DMS 273 treated with DMSO at 0.1 percent for 48 hours (cell line): ENCODE measurements at regions not wholly inside any gene's neighbourhood (a gene's known extent, or its start where the extent isn't known, plus 50 kb on each side); places are given as distances from the start of the nearest gene placed in this dataset.

Source experiments
- DNase-seq: peaks from one replicate; lab custom pipeline; 2025; lab: John Stamatoyannopoulos, UW

DNA sequence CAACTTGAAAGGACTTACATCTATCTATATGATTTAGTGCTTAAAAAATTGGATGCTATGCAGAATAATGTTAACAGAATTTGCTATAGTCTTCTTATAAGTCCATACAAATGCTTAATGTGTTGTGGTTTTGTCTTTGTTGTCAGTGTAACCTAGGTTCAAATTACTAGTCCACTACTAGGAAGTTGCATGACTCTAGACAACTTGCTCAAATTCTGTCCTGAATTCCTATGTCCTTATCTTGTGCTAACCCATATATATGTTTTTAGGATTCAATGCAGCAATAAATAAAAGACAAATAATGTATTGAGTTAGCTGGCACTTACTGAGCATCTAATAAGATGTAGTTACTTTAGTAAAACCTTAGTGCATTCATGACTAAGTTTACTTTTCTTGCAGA is 276.5 kb upstream of the KCNMB2 start:
- no peak for DNase-seq

DNA sequence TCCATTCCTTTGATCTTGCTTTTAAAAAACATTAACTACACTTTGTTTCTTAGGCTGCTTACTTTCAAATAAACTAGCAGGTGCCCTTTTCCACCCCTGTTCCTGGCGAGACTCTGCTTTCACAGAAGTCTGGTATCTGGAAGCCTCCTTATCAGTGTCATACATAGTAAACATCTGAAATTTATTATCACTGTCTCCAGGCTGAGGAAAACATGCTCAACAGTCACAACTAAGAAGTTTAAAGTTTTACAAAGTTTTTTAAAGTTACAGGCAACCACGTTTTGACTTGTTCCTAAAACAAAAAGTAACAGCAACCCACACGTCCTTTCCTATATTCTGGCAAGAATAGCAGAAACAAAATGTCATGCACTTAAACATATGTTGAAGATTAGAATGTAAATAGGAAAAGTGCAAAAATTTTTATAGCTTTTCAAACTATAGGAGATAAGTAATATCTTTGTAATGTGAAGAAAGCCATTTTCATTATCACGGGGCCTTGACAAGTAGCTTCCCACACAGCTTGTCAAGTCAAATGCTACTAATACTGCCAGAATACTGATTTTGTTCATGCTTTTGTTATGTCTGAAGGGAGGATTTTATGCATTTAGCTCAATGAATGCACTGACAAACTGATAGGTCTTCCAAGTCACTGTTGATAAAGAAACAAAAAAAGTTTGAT is 275.2 kb upstream of the KCNMB2 start:
- no peak for DNase-seq

DNA sequence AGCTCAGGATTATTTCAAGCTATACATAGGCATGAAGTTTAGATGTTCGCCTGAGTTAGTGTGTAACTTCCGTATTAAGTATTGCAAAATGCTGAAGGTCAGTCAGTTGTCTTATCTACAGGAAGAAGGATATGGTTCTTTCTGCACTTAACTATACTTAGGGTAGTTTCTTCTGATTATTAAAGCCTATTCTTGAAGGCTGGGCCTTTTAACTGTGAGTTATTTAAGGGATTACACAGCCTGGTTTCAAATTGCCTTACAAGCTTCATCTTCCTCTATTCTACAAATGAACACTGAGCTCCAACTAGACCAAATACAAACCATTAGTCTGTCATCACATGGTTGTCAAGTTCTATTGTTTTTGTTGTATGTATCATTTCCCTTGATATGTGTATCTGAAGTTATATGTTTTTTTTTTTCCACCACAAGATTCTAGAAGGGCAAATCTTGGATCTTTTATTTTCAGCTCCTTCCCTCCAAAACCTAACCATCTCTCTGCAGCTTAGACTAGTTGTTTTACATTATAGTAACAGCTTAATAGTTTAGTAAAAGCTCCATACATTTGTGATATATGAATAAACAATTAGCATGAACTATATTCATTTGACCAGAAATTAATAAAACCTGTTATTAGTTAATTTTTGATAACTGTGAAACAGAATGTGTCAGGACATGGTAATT is 272.9 kb upstream of the KCNMB2 start:
- no peak for DNase-seq

DNA sequence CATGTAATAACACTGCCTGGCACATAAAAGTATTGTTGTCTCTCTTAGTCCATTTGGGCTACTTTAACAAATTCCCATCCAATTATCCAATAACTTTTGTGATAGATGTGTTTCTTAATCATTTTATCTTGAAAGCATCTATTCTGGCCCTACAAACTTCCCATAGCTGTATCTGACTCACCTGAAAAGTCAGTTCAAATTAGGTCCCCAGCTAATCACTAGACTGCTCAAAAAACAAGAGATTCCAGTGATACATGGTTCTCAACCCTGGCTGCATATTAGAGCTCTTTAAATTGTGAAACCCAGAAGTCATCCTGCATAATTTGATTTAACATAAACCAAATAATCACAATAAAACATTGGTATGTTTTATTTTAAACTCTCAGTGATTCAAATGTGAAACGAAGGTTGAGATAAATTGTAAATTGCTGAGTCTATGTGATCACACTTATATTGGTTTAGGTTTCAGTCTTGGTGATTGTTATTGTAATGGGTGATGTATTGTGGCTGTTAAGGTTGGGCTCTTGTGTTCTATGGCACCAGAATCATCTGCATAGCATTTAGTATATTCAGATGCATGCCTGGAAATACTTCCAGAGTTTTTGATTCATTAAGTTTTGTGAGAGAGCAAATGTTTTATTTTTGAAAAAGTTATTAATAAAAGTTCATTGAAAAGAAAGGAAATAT is 268.9 kb upstream of the KCNMB2 start:
- DNase-seq: no peak

DNA sequence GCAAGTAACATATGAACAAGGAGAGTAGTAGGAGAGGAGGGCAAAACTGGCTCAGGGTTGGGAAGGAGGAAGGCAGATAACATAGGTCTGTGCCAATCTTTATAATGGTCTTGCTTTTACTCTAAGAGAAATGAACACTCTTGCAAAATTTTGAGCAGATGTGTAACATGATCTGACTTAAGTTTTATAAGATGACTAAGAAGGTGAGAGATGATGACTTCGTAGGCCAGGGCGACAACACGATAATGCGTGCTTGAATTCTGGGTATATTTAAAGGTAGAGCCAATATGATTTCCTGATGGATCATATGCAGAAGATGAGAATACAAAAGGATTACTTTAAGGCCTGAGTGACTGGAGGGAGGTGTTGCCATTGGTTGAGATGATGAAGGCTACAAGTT is 265.4 kb upstream of the KCNMB2 start:
- DNase-seq: no peak

DNA sequence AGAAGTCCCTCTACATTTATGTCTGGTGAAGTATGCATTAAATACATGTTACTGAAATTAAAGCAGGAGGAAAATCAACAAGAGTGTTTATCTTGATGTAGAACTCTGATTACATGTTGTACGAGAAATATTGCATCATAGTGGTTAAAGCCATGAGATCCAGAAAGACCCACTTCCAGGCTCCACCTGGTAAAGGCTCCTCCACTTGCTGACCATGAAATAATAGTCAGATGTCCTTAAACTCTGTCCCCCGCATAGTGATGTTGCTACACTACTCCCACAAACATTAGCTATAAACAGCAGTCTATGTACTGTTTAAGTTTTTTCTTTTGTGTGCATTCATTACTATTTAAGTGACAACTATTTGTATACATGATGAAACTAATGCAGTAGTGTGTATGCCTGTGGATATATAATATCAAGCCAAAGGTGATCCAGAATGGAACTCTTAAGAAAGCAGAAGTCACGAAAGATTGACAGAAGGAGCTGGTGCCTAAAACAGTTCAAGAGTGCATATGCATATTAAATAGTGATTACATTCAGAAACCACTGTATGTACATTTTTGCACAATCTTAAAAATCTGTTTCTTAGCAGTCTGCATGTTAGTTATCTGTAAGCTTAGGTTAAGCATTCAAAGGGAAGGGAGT is 264.4 kb upstream of the KCNMB2 start:
- DNase-seq: no peak

DNA sequence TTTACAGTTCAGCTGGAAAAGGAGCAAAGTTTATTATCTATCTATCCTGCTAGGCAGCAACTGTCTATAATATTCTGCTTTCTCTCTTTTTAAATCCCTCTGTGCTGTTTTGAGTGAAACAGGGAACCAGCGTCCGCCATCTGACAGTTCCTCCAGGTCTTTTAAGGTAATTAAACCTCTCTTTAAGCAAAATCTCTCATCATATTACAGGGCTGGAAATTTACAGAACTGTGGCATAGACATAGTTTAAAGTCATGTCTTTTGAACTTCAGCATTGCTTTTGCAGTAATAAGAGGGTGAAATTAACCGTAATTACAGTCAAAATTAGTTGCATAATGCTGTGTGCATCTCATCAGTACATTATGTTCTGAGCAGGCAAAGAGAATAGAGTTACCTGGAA is 263.4 kb upstream of the KCNMB2 start:
- no peak for DNase-seq

DNA sequence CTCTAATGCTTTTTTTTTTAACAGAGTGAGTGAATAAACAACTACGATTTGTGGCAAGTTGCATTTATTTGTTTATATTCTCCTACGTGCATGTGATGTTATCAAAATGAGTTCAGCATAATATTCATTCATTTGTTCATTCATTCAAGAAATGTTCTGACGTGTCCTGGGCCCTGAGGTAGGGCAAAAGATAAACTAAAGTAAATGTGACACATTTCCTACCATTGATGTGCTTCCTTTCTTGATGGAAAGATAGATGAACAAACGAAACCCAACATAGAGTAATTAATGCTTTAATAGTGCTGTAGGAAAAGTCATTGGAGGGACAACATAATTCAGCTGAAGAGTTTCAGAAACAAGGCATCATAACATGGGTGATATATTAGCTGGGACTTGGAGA is 261.5 kb upstream of the KCNMB2 start:
- no peak for DNase-seq

DNA sequence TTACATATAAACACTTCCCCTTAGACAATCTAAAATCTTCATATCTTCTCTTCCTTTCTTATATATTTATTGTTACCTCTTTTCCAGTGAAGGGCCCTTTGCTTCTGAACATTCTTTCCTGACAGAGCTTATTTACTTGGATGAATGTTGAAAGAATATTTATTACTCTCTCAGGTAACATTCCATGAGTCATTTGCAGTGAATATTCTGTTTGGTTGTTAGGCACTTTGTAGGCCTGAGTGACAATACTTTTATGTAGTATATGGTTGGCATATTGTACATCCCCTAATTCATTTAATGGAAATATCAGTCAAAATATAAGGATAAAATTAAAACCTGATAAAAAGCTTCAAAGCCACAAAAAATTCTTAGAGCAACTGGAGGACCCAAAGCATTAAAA is 260.9 kb upstream of the KCNMB2 start:
- DNase-seq: no peak

DNA sequence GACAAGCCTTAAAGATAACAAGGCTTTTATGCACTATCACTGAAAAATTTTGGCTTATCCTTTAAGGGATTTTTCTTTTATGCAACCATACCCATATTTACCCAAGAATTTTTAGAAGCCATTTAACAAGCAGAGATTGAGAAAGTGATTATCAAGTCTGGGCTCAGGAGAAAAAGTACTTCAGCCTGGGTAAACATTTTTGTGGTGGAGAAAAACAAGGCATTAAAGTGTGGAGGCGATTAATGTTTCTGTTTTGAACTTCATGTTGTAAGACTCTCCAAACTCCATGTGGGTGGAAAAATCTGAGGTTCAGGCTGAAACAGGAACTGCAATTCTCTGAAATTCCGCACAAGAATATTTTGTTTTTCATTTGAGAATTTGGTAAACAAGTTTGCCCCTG is 260.4 kb upstream of the KCNMB2 start:
- DNase-seq: no peak

DNA sequence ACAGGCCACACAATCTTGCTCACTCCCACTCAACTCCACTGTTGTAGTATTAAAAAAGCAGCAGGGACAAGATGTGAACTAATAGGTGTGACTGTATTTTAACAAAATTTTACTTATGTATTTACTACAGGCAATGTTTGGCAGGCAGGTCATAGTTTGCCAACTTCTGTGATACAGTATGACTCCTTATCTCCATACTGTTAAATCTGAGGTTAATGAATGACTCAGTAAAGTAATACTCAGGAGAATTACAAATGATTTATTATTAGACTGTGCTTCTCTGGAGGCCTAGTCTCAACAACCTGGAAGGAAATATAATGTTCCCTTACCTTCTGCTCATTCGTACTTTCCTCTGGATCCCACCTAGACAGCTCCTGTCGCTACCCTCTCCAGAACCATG is 258.6 kb upstream of the KCNMB2 start:
- no peak for DNase-seq

DNA sequence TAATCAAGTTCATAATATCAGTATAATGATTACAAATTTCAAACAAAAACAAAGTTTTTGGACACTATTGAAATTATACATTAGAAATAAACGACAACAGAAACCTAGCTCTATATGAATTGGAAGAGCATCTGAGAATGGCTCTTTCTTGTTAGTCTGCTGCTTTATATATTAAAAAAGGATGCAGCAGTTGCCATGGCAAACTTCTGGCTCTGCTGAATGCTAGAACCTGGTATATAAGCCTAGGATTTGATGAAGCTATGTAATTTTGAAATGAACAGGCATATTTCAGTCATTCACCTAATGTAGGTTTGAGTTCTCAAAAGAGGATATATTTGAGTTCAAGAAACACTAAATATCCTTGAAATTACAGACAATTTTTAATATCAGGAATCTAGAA is 252.7 kb upstream of the KCNMB2 start:
- no peak for DNase-seq

DNA sequence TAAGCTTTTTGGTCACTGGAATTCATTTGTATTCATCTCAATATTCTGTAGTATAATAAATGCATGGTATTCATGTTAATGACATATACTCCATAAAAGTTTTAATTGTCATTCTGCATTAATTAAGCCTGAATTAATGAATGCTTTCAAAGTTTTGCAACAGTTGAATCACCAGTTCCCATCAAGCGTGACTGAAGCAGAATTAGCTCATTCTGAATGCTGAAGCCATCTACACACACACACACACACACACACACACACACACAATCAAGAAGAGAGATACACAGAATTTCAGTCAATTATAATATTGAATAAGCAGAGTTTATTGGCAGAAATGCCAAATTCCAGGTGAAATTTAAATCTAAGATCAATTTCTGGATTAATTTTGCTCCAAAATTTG is 252.1 kb upstream of the KCNMB2 start:
- DNase-seq: no peak

DNA sequence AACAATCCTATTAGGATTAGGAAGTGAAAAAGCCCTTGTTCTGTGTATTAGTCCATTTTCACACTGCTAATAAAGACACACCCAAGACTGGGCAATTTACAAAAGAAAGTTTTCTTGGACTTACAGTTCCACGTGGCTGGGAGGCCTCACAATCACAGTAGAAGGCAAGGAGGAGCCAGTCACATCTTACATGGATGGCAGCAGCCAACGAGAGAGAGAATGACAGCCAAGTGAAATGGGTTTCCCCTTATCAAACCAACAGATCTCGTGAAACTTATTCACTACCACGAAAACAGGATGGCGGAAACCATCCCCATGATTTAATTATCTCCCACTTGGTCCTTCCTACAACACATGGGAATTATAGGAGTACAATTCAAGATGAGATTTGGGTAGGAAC is 248.2 kb upstream of the KCNMB2 start:
- no peak for DNase-seq

DNA sequence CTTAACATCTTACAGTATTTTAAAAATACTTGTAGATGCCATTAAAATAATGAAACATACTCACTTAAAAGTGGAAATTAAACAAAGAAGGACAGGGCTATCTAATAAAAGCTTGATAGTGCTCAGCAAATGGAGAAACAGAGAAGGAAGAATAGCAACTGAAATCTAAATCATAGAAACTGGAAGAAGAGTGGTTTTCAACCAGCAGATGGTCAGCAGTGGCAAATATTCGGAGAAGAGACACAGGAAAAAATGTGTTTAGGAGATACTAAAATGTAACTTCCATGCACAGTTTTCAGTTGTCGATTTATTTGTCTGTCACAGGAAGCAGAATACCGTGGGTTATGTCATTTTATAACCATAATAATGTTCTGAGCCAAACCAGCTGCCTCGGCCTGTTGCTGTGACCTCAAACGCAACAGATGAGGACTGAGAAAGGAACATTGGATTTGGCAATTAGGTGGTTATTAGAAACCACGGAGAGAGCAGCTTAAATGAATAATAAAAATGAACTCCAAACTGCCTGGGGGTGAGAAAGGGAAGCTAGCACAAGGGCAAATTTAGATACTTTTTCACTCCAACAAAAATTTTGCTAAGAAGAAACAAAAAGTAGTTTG is 246.6 kb upstream of the KCNMB2 start:
- no peak for DNase-seq

DNA sequence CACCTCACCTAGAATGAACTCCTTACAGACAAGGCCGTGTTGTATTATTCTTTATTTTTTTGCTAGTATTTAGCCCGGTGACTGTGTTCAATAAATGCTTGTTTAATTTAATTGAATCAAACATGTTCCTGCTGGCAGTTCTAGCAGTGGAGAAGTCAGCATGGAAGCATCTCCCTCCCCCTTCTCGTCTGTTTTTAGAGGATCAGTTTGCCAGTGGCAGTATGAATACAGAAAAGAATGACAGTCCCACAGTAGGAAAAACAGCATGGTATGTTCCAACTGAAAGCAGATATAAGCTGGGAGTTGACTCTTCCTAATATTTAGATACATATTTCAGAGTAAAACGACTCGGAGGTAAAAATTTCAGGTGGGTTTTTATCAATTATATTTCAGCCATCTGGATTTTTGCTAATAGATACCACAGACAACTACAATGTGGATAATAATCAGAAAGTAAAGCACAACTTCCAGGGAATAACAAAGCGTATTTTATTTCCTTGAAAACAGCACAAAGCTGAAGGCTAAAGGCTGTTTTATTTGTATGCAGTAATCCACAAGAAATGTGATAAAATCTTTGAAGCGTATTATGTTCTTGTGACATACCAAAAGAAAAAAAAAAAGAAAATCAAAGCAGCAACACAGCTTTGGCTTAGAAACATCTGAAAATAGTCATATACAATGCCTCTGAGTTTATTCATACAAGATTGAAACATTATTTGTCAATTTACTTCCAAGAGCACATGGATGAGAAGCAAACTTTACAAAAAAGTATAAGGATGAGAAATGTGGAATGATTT is 244.5 kb upstream of the KCNMB2 start:
- no peak for DNase-seq

DNA sequence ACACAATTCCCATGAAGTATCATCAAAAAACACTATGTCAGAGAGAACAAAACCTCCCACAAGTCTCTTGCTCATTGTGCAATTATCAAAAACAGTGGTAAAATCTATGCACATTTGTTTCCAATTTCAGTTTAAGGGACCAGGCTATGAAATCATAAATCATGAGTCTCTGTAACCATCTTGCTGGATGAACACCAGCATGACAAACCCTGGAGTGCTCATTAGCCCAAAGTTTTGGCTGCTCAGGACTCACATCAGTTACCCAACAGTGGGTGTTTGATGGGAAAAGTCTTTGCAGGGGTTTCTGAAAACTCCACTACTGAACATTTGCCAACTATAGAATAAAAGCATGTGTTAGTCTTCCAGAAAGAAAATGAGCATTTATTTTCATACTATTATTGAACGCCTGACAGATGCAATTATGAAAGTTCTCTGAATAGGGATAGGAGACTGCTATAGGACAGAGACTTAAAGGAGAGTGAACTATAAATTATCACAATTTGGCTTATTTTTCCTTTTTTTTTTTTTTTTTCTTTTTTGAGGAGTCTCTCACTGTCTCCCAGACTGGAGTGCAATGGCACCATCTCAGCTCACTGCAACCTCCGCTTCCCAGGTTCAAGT is 240.8 kb upstream of the KCNMB2 start:
- DNase-seq: no peak

DNA sequence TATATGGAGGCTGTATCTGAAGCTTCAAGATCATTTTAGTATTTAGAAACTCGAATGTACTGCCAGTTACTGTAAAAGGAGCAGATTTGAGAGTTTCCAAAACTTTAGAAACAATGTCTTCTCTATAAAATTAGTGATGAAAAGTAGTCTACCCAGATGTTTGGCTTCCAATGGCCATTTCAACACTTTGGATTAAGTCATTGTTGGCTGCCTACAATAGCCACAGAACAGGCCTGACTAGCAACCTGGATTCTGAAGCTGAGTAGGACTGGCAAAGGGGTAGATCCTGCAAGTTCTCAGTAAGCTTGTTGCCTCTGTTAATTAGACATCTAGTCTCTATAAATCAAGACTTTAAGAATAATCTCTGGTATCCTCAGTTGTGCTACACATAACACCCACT is 239.0 kb upstream of the KCNMB2 start:
- no peak for DNase-seq

DNA sequence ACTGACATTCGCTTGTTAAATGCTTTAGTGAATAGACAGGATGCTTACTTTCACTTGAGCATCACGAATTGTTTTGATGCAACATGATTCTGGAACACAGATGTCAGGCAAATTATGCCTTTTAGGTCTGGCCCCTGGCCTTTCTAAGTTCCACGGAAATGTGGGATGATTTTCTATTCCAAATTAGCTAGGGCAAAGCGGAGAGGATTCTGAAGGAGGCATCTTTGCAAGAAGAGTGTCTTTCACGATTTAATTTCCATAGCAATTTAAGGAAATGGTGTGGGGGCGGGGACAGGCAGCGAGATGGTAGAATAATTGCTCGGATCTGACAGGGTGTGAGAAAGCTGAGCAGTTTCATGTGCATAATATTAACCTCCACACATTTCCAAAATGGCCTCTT is 238.5 kb upstream of the KCNMB2 start:
- DNase-seq: no peak

DNA sequence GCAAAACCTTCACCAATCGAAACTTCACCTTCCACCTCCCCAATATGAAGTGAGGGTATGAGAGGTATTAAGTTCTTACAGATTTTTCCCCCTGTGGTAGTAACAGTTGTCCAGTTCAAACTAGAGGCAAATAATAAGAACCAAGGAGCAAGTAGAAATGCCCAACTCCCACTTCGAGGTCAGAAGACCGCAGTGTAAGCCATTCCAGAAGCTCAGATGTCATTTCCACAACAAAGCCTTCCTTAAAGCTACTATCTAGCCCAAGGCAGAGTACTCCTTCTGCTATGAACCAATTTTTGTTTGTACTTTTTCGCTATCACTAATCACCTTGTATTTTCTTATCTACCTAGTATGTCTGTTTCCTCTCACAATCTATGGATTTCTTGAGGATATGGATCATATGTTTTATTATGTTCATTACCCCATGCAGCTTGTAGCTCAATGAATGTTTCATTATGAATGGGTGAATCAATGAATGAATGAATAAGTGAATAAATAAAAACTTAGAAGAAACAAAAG is 235.7 kb upstream of the KCNMB2 start:
- no peak for DNase-seq
